ENCODE measurements at regions not wholly inside any gene's neighbourhood (a gene's known extent, or its start where the extent isn't known, plus 50 kb on each side); places are given as distances from the start of the nearest gene placed in this dataset.

DNA sequence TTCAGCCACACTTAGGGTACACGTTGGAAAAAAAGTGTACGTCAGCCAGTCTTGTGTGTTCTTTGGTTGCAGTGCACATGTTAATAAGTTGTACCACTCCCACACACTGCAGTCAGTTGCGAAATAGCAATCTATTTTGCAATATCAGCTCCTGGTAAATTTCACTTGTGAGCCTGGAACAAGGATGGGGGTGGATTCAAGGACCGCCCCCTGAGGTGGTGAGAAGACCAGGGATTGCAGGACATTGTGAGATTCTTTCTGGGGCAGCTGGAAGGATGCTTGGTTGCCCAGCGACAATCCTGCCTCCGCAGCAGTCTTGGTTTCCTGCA, 78.6 kb upstream of the ZFHX3 start:
- H3K4me1 ChIP-seq, result peaks cover 0 to 35% (median 7%) of the 10 kb centered on the region in 4 donors
- H3K27ac ChIP-seq, result peak overlapping the region in 1 of 4 donors; percentile 40
- no peaks in the 10 kb centered on the region for H3K9me3 ChIP-seq
- TF ChIP-seq POLR2A (IDR thresholded peaks at IDR 0.05) (no peak), EP300 (IDR thresholded peaks at IDR 0.05) (peak in 1 of 2 donors; percentile 78)
- no peak overlapping the region for H3K4me3 ChIP-seq
- no peaks in the 10 kb centered on the region for H3K27me3 ChIP-seq
- 65 to 70% methylated on average over 6 of the region's 6 CpGs for WGBS, 2 donors
- H3K36me3 ChIP-seq, result no peaks in the 10 kb centered on the region
- peak in 1 of 2 donors; percentile 58 for DNase-seq (ENCODE audit: low spot score in 2 of 2)

- H3K4me3 ChIP-seq, result no peak overlapping the region
- H3K4me1 ChIP-seq, result peaks cover 0 to 35% (median 7%) of the 10 kb centered on the region in 4 donors
- TF ChIP-seq POLR2A (IDR thresholded peaks at IDR 0.05) (no peak), EP300 (IDR thresholded peaks at IDR 0.05) (no peak)
- TF ChIP-seq, protein P1, sequence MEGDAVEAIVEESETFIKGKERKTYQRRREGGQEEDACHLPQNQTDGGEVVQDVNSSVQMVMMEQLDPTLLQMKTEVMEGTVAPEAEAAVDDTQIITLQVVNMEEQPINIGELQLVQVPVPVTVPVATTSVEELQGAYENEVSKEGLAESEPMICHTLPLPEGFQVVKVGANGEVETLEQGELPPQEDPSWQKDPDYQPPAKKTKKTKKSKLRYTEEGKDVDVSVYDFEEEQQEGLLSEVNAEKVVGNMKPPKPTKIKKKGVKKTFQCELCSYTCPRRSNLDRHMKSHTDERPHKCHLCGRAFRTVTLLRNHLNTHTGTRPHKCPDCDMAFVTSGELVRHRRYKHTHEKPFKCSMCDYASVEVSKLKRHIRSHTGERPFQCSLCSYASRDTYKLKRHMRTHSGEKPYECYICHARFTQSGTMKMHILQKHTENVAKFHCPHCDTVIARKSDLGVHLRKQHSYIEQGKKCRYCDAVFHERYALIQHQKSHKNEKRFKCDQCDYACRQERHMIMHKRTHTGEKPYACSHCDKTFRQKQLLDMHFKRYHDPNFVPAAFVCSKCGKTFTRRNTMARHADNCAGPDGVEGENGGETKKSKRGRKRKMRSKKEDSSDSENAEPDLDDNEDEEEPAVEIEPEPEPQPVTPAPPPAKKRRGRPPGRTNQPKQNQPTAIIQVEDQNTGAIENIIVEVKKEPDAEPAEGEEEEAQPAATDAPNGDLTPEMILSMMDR (IDR thresholded peaks at IDR 0.05), result no peak
- H3K36me3 ChIP-seq, result no peaks in the 10 kb centered on the region
- DNase-seq (ENCODE audit: low spot score in 2 of 2), result no peak
- peak overlapping the region in 1 of 4 donors; percentile 40 for H3K27ac ChIP-seq
- WGBS, 2 donors, result 83 to 85% methylated on average over 7 of the region's 7 CpGs
- H3K27me3 ChIP-seq, result no peaks in the 10 kb centered on the region
- H3K9me3 ChIP-seq, result no peaks in the 10 kb centered on the region
These were observed 78.1 kb upstream of the ZFHX3 start for GRCh38 chr16:73125850-73126524.

GRCh38 chr16:73124665-73125375, 76.9 kb upstream of the ZFHX3 start:
- Histone ChIP-seq H3K36me3 (no peaks in the 10 kb centered on the region), H3K4me3 (no peak overlapping the region), H3K27ac (peak overlapping the region in 1 of 4 donors; percentile 30), H3K4me1 (peaks cover 0 to 35% (median 7%) of the 10 kb centered on the region in 4 donors), H3K9me3 (no peaks in the 10 kb centered on the region), H3K27me3 (no peaks in the 10 kb centered on the region)
- no peak for TF ChIP-seq EP300 (IDR thresholded peaks at IDR 0.05)
- TF ChIP-seq, protein P1 (IDR thresholded peaks at IDR 0.05), result no peak
- no peak for TF ChIP-seq POLR2A (IDR thresholded peaks at IDR 0.05)
- 93 to 96% methylated on average over 4 of the region's 4 CpGs for WGBS, 2 donors
- DNase-seq (ENCODE audit: low spot score in 2 of 2), result no peak

GRCh38 chr16:73124097-73124652, 76.2 kb upstream of the ZFHX3 start:
- Histone ChIP-seq H3K27me3 (no peaks in the 10 kb centered on the region), H3K4me3 (no peak overlapping the region), H3K4me1 (peaks cover 0 to 35% (median 7%) of the 10 kb centered on the region in 4 donors), H3K27ac (peak overlapping the region in 2 of 4 donors; percentile 30 to 73), H3K9me3 (no peaks in the 10 kb centered on the region), H3K36me3 (no peaks in the 10 kb centered on the region)
- TF ChIP-seq POLR2A (IDR thresholded peaks at IDR 0.05) (no peak), EP300 (IDR thresholded peaks at IDR 0.05) (no peak)
- TF ChIP-seq, protein P1 (IDR thresholded peaks at IDR 0.05), result no peak
- 89 to 94% methylated on average over 10 of the region's 10 CpGs for WGBS, 2 donors
- DNase-seq (ENCODE audit: low spot score in 2 of 2), result no peak

GRCh38 chr16:73122604-73123391, 74.9 kb upstream of the ZFHX3 start:
- peak; percentile 36 to 38 for DNase-seq (ENCODE audit: low spot score in 2 of 2)
- Histone ChIP-seq H3K4me1 (peaks cover 0 to 35% (median 7%) of the 10 kb centered on the region in 4 donors), H3K27ac (peak overlapping the region in 2 of 4 donors; percentile 69 to 73), H3K4me3 (peak overlapping the region in 1 of 4 donors; percentile 7), H3K27me3 (no peaks in the 10 kb centered on the region), H3K36me3 (no peaks in the 10 kb centered on the region), H3K9me3 (peaks cover 0 to 4% (median 0%) of the 10 kb centered on the region in 4 donors)
- TF ChIP-seq, protein P1 (IDR thresholded peaks at IDR 0.05), result peak in 1 of 5 experiments; percentile 11
- TF ChIP-seq POLR2A (IDR thresholded peaks at IDR 0.05) (no peak), EP300 (IDR thresholded peaks at IDR 0.05) (no peak)
- 11 to 12% methylated on average over 10 of the region's 10 CpGs for WGBS, 2 donors

Data from tibial nerve (tissue), 4 donors.